HG02798 (cell line): ENCODE measurements at regions not wholly inside any gene's neighbourhood (a gene's known extent, or its start where the extent isn't known, plus 50 kb on each side); places are given as distances from the start of the nearest gene placed in this dataset.

ENCODE experiments used
- ATAC-seq: cut with Tn5 transposase; IDR thresholded peaks from one replicate; pipeline ENCODE4 v1.9.1; 2021; ENCODE audit warnings: mild to moderate bottlenecking; ENCODE audit not compliant: unreplicated experiment, poor library complexity

DNA sequence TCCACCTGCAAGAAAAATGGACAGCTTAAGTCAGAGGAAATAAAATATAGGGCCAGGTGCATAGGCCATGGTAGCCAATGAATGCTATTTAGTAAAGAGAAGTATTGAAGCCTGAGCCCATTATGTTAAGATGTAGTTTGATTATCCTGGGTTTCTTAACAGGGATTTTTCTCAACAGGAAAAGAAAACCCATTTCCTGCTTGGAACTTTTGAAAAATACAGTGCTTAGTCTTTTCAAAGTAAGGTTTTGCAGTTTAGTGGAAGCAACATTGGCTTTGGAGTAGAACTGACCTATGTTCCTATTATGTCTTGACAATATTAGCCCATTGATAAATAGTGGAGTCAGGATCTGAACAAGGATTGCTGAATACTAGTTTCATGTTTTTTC is 259.5 kb upstream of the TGFBR2 start:
- no peak for ATAC-seq

GRCh38 chr3:30347679-30348216 is 258.7 kb upstream of the TGFBR2 start:
- ATAC-seq: peak; percentile 60

DNA sequence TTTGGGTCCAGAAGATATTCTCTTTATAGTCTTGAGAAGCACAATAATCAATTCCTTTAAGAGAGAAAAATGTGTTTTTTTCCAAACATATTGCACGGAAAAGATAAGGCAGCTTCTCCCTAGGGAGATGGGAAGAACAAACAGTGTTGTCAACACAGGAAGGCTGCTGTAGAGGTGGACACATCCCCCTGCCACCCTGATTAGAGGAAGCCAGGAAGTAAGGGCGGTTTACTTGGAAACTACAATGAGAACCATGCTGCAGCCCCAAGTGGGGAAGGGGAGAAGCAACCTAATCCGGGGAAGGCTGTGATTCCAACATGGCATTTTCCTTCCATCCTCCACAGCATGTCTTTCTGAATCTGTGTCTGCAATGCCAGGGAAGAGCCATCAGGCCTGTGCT is 256.9 kb upstream of the TGFBR2 start:
- ATAC-seq: no peak

DNA sequence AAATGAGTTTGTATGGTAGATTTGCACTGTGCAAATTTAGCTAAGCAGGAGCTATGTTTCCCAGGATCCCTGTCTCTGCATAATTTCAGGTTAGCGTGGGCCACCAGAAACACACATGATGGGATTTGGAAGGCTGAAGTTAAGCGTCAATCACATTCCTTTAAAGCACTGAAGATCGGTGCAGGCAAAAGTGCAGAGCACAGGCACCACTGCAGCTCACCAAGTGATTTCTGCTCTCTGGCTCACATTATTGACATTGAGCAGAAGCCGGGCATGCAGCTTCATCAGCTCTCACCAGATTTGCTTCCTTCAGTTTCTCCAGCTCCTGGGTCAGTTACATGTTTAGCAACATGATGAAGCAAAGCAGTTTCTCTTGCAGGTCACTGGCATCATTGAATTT is 256.4 kb upstream of the TGFBR2 start:
- no peak for ATAC-seq

DNA sequence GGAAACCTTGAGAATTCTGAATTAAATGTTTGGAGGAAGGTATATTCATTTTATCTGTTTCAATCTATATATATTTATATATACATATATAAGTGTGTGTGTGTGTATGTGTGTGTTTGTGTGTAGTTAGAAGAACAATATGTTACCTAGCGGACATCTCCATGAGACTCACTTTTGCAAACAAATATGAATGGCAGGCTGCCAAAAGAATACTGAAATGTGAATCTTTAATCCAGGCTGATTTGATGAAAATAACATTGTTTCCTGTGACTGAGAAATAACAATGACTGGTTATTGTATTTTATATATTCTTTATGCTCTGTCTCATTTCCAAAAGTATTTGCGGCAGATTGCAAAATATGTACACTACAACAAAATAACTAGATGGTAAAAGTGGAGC is 255.5 kb upstream of the TGFBR2 start:
- no peak for ATAC-seq

GRCh38 chr3:30352410-30353318 is 253.7 kb upstream of the TGFBR2 start:
- no peak for ATAC-seq

DNA sequence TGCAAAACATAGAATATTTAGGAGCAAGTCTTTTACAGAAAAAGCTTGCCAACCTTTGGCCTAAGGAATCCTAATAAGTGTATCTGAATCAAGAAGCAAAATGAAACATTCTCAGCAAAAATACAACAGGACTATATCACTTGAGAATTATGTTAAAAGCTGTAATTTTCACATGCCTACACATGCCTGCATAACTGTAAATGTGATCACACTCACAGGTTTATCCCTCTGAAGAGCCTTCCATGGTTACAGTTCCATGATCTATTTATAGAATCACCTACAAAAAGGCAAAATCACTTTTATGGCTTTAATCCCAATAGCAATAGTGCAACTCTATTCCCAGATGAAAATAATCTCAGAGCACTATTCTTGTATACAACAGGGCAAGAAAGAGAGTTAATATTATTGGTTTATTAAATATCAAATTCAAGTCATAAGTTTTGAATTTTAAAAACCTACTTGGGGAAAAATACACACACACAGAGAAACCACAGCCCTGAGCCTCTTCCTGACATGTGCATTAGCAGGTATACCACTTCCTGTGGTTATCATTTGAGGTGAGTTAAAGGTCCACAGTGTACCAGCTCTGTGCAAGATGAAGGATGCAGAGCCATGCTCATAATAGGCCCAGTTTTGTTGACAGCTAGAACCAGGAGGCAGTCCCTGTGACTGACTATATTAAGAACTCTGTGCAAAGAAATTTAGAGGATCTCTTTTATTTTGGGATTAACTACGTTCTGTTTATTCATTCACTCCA is 252.5 kb upstream of the TGFBR2 start:
- peak; percentile 83 for ATAC-seq

GRCh38 chr3:30354513-30354912 is 251.9 kb upstream of the TGFBR2 start:
- peak; percentile 3 for ATAC-seq

- ATAC-seq: no peak
These were observed 251.4 kb upstream of the TGFBR2 start for GRCh38 chr3:30354972-30355371.

DNA sequence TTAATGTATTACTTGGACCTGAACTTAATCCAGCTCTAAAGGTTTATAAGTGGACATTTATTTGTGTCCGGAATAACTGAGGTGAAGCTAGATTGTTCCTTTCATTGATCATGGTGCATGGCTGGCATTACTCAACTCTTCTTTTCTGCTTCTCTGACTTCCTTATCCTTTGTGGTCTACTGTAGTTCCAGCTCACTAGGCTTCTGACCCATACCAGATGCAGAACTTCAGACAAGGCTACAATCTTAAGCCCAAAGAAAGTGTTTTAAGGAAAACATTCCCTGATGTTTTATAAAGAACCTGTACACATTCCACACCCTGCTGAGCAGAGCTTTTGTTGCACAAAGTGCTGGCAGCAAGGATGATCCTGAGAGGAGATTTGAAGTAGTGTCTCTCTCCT is 250.8 kb upstream of the TGFBR2 start:
- ATAC-seq: no peak

GRCh38 chr3:30356866-30357753 is 249.3 kb upstream of the TGFBR2 start:
- ATAC-seq: no peak

DNA sequence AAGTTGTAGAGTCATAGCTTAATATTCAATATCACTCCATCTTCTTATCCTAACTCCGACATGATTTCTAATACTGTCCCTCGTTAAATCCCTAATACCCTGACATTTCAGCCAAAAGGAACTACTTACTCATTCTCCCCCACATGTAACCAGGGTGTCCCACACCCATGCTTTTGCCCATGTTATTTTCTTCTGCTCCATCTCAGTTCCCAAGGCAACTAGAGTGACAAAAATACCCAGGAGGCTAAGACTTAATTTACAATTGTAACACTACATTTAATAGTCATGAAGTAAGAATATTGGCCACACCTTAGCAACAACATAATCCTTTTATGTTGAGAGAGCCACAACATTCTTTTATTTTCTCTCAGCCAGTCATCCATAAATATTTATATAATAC is 248.5 kb upstream of the TGFBR2 start:
- no peak for ATAC-seq

GRCh38 chr3:30358871-30359270 is 247.5 kb upstream of the TGFBR2 start:
- no peak for ATAC-seq

GRCh38 chr3:30368978-30369377 is 237.4 kb upstream of the TGFBR2 start:
- no peak for ATAC-seq

DNA sequence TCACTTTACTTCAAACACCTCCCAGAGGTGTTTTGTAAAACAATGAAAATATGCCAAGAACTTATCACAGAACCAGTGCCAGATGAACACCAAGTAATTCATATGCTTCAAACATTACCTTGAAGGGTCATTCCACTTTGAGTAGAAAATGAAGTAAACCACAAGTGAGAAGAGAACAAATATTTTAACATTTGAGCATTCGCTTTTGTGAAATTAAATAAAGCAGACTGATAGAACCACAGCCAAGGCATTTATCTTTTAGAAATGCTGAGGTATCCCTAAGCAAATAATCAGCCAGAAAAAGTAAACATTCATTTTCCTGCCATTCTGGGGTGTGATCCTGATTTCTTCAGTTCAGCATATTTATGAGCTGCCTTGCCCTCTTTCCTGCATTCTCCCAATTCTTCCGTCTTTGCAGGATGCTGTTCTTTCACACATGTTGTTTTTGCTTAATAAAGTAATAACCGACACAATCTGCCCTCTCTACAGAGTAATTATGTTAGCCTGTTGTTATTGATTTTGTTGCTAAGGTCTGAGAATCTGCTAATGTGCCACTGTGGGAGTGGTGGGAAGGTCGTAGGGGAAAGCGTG is 235.6 kb upstream of the TGFBR2 start:
- no peak for ATAC-seq

GRCh38 chr3:30372837-30373236 is 233.6 kb upstream of the TGFBR2 start:
- no peak for ATAC-seq

- ATAC-seq: no peak
These were observed 221.8 kb upstream of the TGFBR2 start for GRCh38 chr3:30384546-30385072.

GRCh38 chr3:30393079-30393478 is 213.3 kb upstream of the TGFBR2 start:
- ATAC-seq: no peak

DNA sequence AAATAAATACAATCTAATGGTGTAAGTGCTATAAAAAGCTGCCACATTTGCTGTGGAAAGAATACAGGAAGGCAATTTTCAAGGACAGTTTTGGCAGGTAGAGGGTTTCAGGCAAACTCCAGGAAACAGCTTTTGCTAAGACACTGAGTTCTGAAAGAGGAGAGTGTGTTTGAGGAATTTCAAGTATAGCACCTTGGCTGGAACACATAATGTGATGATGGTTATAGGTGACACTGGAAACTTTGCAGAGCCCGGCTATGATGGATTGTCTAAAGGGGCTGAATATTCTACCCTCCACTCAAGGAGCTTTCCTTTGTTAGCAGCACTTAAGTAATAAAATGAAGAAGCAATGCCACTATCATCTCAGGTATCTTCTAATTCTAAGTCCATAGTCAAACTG is 209.4 kb upstream of the TGFBR2 start:
- no peak for ATAC-seq
